HL-60 (cell line): ENCODE measurements at regions not wholly inside any gene's neighbourhood (a gene's known extent, or its start where the extent isn't known, plus 50 kb on each side); places are given as distances from the start of the nearest gene placed in this dataset.
"Not testable (repeated sequence)": the region's sequence is repeated elsewhere in the genome, so short reads cannot be mapped to it uniquely, and the experiment has no call there.

Experiments used
- DNase-seq, 2 experiments: peaks; one replicate each; pipeline ENCODE4 v3.0.0-alpha.2; 2010 to 2020; ENCODE audit warnings: low read depth in 1 of 2, low spot score in 1 of 2
- H3K27ac ChIP-seq: fragments of 250-450 bp; sonication (Bioruptor Pico); replicated peaks from 2 replicates; pipeline ENCODE4 v1.5.1; 2020; ENCODE audit warnings: mild to moderate bottlenecking, moderate library complexity
- H3K27me3 ChIP-seq: fragments of 250-450 bp; sonication (Bioruptor Pico); 2 replicates; pipeline ENCODE4 v1.5.1; 2021; ENCODE audit warnings: mild to moderate bottlenecking, moderate library complexity; ENCODE audit not compliant: insufficient read depth, poor library complexity, severe bottlenecking
- H3K4me3 ChIP-seq: replicated peaks from 2 replicates; pipeline ENCODE4 v1.5.1; 2011; ENCODE audit warnings: mild to moderate bottlenecking, control low read depth, low read length; ENCODE audit not compliant: insufficient read depth
- CTCF ChIP-seq: IDR thresholded peaks from one replicate; pipeline ENCODE4 v1.5.1; 2011; ENCODE audit warnings: low read length, control low read depth, inconsistent platforms; ENCODE audit not compliant: insufficient read depth
- GABPA ChIP-seq: IDR thresholded peaks from 2 replicates; pipeline ENCODE4 v1.6.1; 2012; ENCODE audit warnings: low read depth
- POLR2AphosphoS5 ChIP-seq: IDR thresholded peaks from 2 replicates; pipeline ENCODE4 v1.6.1; 2012; ENCODE audit warnings: low read depth
- REST ChIP-seq: IDR thresholded peaks from 2 replicates; pipeline ENCODE4 v1.6.1; 2012; ENCODE audit warnings: low read depth; ENCODE audit not compliant: insufficient replicate concordance
- SPI1 ChIP-seq: IDR thresholded peaks from 2 replicates; pipeline ENCODE4 v1.6.1; 2012; ENCODE audit warnings: low read depth, mild to moderate bottlenecking, borderline replicate concordance

- Histone ChIP-seq H3K27me3 (no peaks in the 10 kb centered on the region), H3K27ac (no peak overlapping the region), H3K4me3 (no peak overlapping the region)
- TF ChIP-seq POLR2AphosphoS5 = no peak
- no peak for TF ChIP-seq SPI1
- TF ChIP-seq REST = no peak
- no peak for TF ChIP-seq GABPA
- no peak for TF ChIP-seq CTCF
- DNase-seq = no peak
These were observed 374.6 kb downstream of the PTH2R start for GRCh38 chr2:208781166-208781565.

- Histone ChIP-seq H3K27me3 (no peaks in the 10 kb centered on the region), H3K27ac (no peak overlapping the region), H3K4me3 (no peak overlapping the region)
- no peak for TF ChIP-seq CTCF
- TF ChIP-seq SPI1 = no peak
- no peak for DNase-seq
These were observed 375.5 kb downstream of the PTH2R start for GRCh38 chr2:208782097-208782496.

- Histone ChIP-seq H3K27me3 (no peaks in the 10 kb centered on the region), H3K4me3 (no peak overlapping the region), H3K27ac (no peak overlapping the region)
- no peak for DNase-seq
- TF ChIP-seq GABPA = no peak
- no peak for TF ChIP-seq SPI1
- TF ChIP-seq REST = no peak
- TF ChIP-seq POLR2AphosphoS5 = no peak
- TF ChIP-seq CTCF = no peak
These were observed 376.6 kb downstream of the PTH2R start for GRCh38 chr2:208783184-208783583.

GRCh38 chr2:208784774-208785173, 378.2 kb downstream of the PTH2R start:
- not testable (repeated sequence) for H3K27me3 ChIP-seq, H3K27ac ChIP-seq, H3K4me3 ChIP-seq, DNase-seq
